HG02571 (cell line): ENCODE measurements at regions not wholly inside any gene's neighbourhood (a gene's known extent, or its start where the extent isn't known, plus 50 kb on each side); places are given as distances from the start of the nearest gene placed in this dataset.
"Not testable (repeated sequence)": the region's sequence is repeated elsewhere in the genome, so short reads cannot be mapped to it uniquely, and the experiment has no call there.

Experiments
- ATAC-seq: cut with Tn5 transposase; IDR thresholded peaks from one replicate; pipeline ENCODE4 v1.9.1; 2021; ENCODE audit warnings: mild to moderate bottlenecking, moderate library complexity; ENCODE audit not compliant: unreplicated experiment

DNA sequence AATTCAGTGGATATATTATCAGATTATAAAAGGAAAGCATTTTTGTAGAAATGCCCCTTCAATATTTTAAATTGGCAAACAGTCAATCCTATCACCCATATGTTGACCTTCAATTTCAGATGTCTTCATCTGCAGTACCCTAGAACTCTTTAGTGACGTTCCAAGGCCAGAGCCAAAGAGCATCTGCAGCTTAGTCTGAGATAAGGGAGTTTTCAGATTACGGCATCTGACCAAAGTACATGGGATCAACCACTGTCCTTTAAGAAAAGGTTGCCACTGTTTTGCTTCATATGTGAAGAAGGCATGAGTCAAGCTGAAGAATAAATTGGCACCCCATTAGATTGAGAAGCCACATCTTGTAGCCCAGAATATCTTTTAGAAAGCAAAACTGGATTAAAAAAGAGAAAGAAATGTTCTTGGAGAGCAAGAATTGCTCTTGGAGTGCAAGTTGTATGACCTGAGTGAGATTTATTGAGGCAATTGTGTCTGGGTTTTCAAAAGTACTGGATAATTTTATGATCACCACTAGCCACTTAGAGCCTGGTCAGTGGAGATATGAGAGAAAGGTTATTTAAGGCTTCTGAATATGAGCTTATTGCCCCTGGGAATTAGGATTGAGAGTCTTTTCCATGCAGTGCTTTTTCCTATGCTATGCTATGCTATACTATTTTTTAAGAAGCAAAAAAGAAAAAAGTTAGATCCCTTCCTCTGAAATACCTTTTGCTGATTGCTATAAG lies 251.9 kb upstream of the NR3C2 start:
- ATAC-seq = no peak

- ATAC-seq = no peak
Observed at GRCh38 chr4:148692242-148692641, 250.0 kb upstream of the NR3C2 start.

GRCh38 chr4:148686449-148686848 lies 244.2 kb upstream of the NR3C2 start:
- no peak for ATAC-seq

- no peak for ATAC-seq
Observed at GRCh38 chr4:148684638-148685037, 242.4 kb upstream of the NR3C2 start.

DNA sequence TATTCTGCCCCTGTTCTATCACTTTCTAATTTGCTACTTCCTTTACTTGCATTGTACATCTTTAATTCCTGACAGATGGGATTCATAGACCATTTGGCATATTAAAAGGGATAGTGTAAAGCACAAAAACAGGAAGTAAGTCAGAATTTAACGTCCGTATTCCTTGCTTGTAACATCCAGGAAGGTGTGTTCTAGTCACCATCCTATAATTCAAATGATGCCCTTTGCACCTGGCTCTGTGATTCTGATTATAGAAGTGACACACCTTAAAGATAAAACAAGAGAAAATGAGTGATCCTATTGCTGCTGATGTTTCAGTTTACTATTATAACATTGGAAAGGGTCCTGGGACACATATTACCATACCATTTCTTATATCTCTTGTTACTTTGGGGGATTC lies 238.7 kb upstream of the NR3C2 start:
- no peak for ATAC-seq

DNA sequence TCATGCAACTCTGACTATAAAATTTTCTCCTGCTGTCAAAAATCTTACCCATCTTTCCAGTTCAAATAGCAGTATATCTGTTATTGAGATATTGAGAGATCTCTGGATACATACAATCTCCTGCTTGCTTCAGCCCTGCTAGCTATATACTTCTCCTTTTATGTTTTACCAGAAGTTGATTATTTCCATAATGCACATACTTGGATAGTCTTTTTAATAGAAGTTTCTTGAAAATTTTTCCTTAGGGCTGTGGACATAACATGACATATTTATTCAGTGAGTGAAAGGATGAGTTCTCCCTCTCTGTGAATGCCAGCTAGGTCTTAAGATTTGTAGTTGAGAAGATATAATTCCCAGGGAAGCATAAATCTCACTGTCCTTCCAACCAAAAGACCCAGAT lies 234.1 kb upstream of the NR3C2 start:
- ATAC-seq = no peak

DNA sequence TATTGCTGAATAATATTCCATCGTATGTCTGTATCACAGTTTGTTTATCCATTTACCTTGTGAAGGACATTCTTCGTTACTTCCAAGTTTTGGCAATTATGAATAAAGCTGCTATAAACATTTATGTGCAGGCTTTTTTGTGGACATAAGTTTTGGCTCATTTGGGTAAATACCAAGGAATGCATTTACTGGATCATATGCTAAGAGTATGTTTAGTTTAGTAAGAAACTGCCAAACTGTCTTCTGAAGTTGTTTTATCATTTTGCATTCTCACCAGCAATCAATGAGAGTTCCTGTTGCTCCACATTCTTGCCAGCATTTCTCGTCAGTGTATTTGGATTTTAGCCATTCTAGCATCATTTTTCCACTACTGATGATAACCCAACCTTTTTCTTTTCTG lies 232.7 kb upstream of the NR3C2 start:
- ATAC-seq = no peak

- ATAC-seq = no peak
Observed at GRCh38 chr4:148664636-148665035, 222.4 kb upstream of the NR3C2 start.

GRCh38 chr4:148654131-148654530 lies 211.9 kb upstream of the NR3C2 start:
- ATAC-seq = no peak

GRCh38 chr4:148653681-148654080 lies 211.5 kb upstream of the NR3C2 start:
- no peak for ATAC-seq

GRCh38 chr4:148651991-148652390 lies 209.8 kb upstream of the NR3C2 start:
- no peak for ATAC-seq

- no peak for ATAC-seq
Observed at GRCh38 chr4:148649652-148650331, 207.6 kb upstream of the NR3C2 start.

DNA sequence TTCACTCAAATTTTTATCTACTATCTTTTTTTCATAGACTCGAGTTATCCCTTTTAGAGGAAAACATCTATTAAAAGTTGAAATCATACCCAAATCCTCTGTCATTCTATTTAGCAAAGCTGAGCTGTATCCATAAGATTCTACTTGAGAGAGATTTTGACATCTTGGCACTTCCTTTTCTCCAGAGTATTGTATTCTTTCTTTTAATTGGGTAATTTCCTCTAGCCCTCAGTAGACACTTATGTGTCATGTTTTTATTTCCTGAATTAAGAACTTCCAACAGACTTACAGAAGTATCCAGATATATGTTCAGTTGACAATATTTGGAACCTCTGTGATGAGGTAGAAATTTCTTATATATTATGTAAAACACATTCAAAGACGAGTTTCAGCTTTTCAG lies 201.6 kb upstream of the NR3C2 start:
- no peak for ATAC-seq

DNA sequence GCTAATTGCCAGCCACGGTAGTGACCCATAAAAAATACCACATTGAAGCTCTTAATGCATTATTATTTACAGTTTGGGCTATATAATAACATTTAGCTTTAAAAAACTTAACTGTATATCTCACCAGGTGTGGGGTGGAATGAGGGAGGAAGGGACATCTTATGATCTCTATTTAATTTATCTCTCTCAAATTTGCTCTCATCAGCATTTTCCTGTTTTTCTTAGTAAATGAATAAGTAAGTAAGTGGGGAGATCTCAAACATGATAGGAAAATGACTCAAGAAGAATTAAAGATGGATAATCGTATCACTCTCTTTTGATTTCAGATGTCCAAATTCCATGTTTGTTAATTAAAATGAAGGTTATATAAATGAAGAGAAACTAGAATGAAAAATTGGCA lies 200.7 kb upstream of the NR3C2 start:
- ATAC-seq = no peak

GRCh38 chr4:148638079-148638478 lies 195.9 kb upstream of the NR3C2 start:
- ATAC-seq = not testable (repeated sequence)

- not testable (repeated sequence) for ATAC-seq
Observed at GRCh38 chr4:148637453-148637852, 195.2 kb upstream of the NR3C2 start.

DNA sequence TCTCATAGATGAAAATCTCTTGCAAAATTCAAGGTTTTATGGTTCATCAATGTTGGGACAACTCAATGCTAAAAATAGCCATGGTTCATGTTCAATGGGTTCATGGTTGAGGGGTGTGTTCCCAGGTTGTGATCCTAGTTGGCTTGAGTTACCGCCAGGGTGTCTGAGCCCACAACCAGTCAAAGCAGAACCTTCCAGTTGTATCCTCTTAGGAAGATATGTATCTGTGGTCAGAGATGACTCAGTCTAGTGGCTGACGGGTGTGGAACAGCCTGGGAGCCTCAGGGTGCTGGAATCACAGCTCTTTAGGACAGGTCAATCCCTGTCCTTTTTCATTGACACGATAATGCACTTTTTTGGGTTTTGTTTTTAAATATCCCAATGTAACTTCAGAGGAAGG lies 192.3 kb upstream of the NR3C2 start:
- ATAC-seq = no peak

DNA sequence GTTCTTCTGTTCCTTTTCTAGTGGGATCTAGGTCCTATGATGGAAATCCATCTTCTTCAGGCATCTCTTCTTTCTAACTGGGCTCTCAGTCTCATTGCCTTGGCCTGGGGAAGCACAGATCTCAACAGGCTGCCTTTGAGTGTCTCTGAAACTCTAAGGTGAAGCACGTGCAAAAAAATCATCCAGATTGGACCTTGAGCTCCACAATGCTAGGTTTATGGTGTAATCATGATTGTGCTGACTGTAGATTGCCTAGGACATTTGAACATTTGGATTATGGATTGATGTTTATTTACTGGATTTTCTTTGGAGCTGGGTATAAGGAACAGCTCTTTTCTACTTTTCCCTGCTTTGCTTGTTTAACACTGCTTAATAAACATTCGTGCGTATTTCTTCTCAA lies 191.5 kb upstream of the NR3C2 start:
- no peak for ATAC-seq

DNA sequence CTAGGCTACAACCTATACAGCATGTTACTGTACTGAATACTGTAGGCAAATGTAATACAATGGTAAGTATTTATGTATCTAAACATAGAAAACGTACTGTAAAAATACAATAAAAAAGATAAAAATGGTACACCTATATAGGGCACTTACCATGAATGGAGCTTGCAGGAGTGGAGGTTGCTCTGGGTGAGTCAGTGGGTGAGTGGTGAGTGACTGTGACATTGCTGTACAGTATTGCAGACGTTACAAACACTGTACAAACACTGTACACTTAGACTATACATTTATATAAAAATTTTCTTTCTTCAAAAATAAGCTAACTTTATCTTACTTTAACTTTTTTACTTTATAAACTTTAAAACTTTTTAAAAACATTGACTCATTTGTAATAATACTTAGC lies 190.3 kb upstream of the NR3C2 start:
- no peak for ATAC-seq

- ATAC-seq = no peak
Observed at GRCh38 chr4:148630051-148630450, 187.8 kb upstream of the NR3C2 start.

GRCh38 chr4:148618856-148619255 lies 176.6 kb upstream of the NR3C2 start:
- ATAC-seq = no peak

- no peak for ATAC-seq
Observed at GRCh38 chr4:148608968-148609367, 166.8 kb upstream of the NR3C2 start.
